HEK293 (cell line): ENCODE measurements at regions not wholly inside any gene's neighbourhood (a gene's known extent, or its start where the extent isn't known, plus 50 kb on each side); places are given as distances from the start of the nearest gene placed in this dataset.

ENCODE experiments used
- CTCF ChIA-PET: fragments of 350-600 bp; formaldehyde crosslinking; extraction: SDS; loops from one replicate; lab custom pipeline; 2021; ENCODE audit warnings: antibody characterized with exemption; lab: Yijun Ruan, JAX
- POLR2A ChIA-PET: fragments of 300-600 bp; formaldehyde crosslinking; extraction: SDS; loops from one replicate; lab custom pipeline; 2020; ENCODE audit warnings: antibody characterized with exemption, inconsistent platforms; lab: Yijun Ruan, JAX
- H3K27ac ChIP-seq: fragments of 200-500 bp; sonication (Bioruptor generic); 2 replicates; pipeline ENCODE4 v1.5.1; 2014; ENCODE audit warnings: low read depth, low read length, control low read depth, inconsistent platforms; ENCODE audit errors: extremely low read depth
- H3K36me3 ChIP-seq, 2 experiments: fragments of 200-500 bp in 1 of 2; sonication (Bioruptor generic) in 1 of 2; 1 replicate in 1 of 2; 2 replicates in 1 of 2; pipeline ENCODE4 v1.5.1; 2014 to 2017; ENCODE audit warnings: inconsistent platforms in 2 of 2, low read length in 2 of 2; ENCODE audit not compliant: control insufficient read depth in 2 of 2, insufficient read depth in 1 of 2
- H3K4me1 ChIP-seq: fragments of 200-500 bp; sonication (Bioruptor generic); 2 replicates; pipeline ENCODE4 v1.5.1; 2014; ENCODE audit warnings: mild to moderate bottlenecking, low read length, inconsistent platforms; ENCODE audit not compliant: control insufficient read depth, insufficient read depth
- H3K4me3 ChIP-seq: 2 replicates; pipeline ENCODE4 v1.5.1; 2011; ENCODE audit warnings: low read depth, mild to moderate bottlenecking, control low read depth, low read length, moderate library complexity
- H3K9me3 ChIP-seq: fragments of 200-500 bp; sonication (Bioruptor generic); 2 replicates; pipeline ENCODE4 v1.5.1; 2014; ENCODE audit warnings: low read depth, low read length, inconsistent platforms; ENCODE audit not compliant: control insufficient read depth, insufficient read depth
- GLI4 ChIP-seq: fragments of 450-650 bp; formaldehyde crosslinking; IDR thresholded peaks from 2 replicates; pipeline ENCODE4 v1.5.1; 2016; ENCODE audit warnings: missing biosample characterization, missing genetic modification characterization
- PRDM2 ChIP-seq: fragments of 450-650 bp; formaldehyde crosslinking; IDR thresholded peaks from 2 replicates; pipeline ENCODE4 v1.5.1; 2016; ENCODE audit warnings: missing biosample characterization, missing genetic modification characterization, borderline replicate concordance
- PRDM4 ChIP-seq: fragments of 450-650 bp; formaldehyde crosslinking; IDR thresholded peaks from 2 replicates; pipeline ENCODE4 v1.5.1; 2017; ENCODE audit warnings: missing biosample characterization, missing genetic modification characterization
- REST ChIP-seq: fragments of 450-650 bp; formaldehyde crosslinking; IDR thresholded peaks from 2 replicates; pipeline ENCODE4 v1.5.1; 2016; ENCODE audit warnings: missing biosample characterization, missing genetic modification characterization
- SETDB1 ChIP-seq: IDR thresholded peaks from one replicate; pipeline ENCODE4 v1.6.1; 2017; ENCODE audit warnings: mild to moderate bottlenecking, low read length, moderate library complexity, mixed read lengths; ENCODE audit not compliant: insufficient read length
- YY1 ChIP-seq: fragments of 450-650 bp; formaldehyde crosslinking; IDR thresholded peaks from 2 replicates; pipeline ENCODE4 v1.5.1; 2018; ENCODE audit warnings: missing biosample characterization, missing genetic modification characterization
- ZBTB17 ChIP-seq: fragments of 450-650 bp; formaldehyde crosslinking; IDR thresholded peaks from 2 replicates; pipeline ENCODE4 v1.5.1; 2016; ENCODE audit warnings: missing biosample characterization, missing genetic modification characterization
- ZBTB21 ChIP-seq: fragments of 450-650 bp; formaldehyde crosslinking; IDR thresholded peaks from 2 replicates; pipeline ENCODE4 v1.5.1; 2017; ENCODE audit warnings: missing biosample characterization, missing genetic modification characterization
- ZNF114 ChIP-seq: fragments of 450-650 bp; formaldehyde crosslinking; IDR thresholded peaks from 2 replicates; pipeline ENCODE4 v1.5.0; 2017; ENCODE audit warnings: missing biosample characterization, missing genetic modification characterization
- ZNF341 ChIP-seq: fragments of 450-650 bp; formaldehyde crosslinking; IDR thresholded peaks from 2 replicates; pipeline ENCODE4; 2016; ENCODE audit warnings: low read depth, missing biosample characterization, missing genetic modification characterization
- ZNF37A ChIP-seq: fragments of 450-650 bp; IDR thresholded peaks from 2 replicates; pipeline ENCODE4 v1.5.1; 2018; ENCODE audit warnings: missing biosample characterization, missing genetic modification characterization
- ZNF394 ChIP-seq: fragments of 450-650 bp; formaldehyde crosslinking; IDR thresholded peaks from 2 replicates; pipeline ENCODE4 v1.5.1; 2016; ENCODE audit warnings: missing biosample characterization, missing genetic modification characterization, mild to moderate bottlenecking, moderate library complexity, borderline replicate concordance
- ZNF558 ChIP-seq: fragments of 450-650 bp; formaldehyde crosslinking; IDR thresholded peaks from 2 replicates; pipeline ENCODE4 v1.5.1; 2016; ENCODE audit warnings: missing biosample characterization, missing genetic modification characterization
- ZNF580 ChIP-seq: fragments of 450-650 bp; formaldehyde crosslinking; IDR thresholded peaks from 2 replicates; pipeline ENCODE4 v1.5.1; 2016; ENCODE audit warnings: missing biosample characterization, missing genetic modification characterization
- ZNF596 ChIP-seq: fragments of 450-650 bp; IDR thresholded peaks from 2 replicates; pipeline ENCODE4 v1.5.0; 2018; ENCODE audit warnings: missing biosample characterization, mild to moderate bottlenecking, missing genetic modification characterization, moderate library complexity
- ZNF600 ChIP-seq: fragments of 450-650 bp; formaldehyde crosslinking; IDR thresholded peaks from 2 replicates; pipeline ENCODE4 v1.5.1; 2016; ENCODE audit warnings: missing biosample characterization, missing genetic modification characterization
- ZNF624 ChIP-seq: fragments of 450-650 bp; formaldehyde crosslinking; IDR thresholded peaks from 2 replicates; pipeline ENCODE4 v1.5.1; 2017; ENCODE audit warnings: missing biosample characterization, missing genetic modification characterization
- ZNF639 ChIP-seq: fragments of 450-650 bp; formaldehyde crosslinking; IDR thresholded peaks from 2 replicates; pipeline ENCODE4 v1.5.1; 2016; ENCODE audit warnings: missing biosample characterization, missing genetic modification characterization
- ZNF658 ChIP-seq: fragments of 450-650 bp; formaldehyde crosslinking; IDR thresholded peaks from 2 replicates; pipeline ENCODE4; 2016; ENCODE audit warnings: missing biosample characterization, missing genetic modification characterization
- ZNF664 ChIP-seq: fragments of 450-650 bp; formaldehyde crosslinking; IDR thresholded peaks from 2 replicates; pipeline ENCODE4 v1.5.1; 2016; ENCODE audit warnings: missing biosample characterization, missing genetic modification characterization
- ZNF707 ChIP-seq: fragments of 450-650 bp; formaldehyde crosslinking; IDR thresholded peaks from 2 replicates; pipeline ENCODE4 v1.5.1; 2016; ENCODE audit warnings: missing biosample characterization, missing genetic modification characterization
- ZNF791 ChIP-seq: fragments of 450-650 bp; formaldehyde crosslinking; IDR thresholded peaks from 2 replicates; pipeline ENCODE4 v1.5.1; 2016; ENCODE audit warnings: missing biosample characterization, missing genetic modification characterization
- ZNF830 ChIP-seq: fragments of 450-650 bp; IDR thresholded peaks from 2 replicates; pipeline ENCODE4 v1.5.0; 2018; ENCODE audit warnings: missing biosample characterization, missing genetic modification characterization, low read depth, mild to moderate bottlenecking, moderate library complexity
- ZSCAN4 ChIP-seq: fragments of 450-650 bp; formaldehyde crosslinking; IDR thresholded peaks from 2 replicates; pipeline ENCODE4 v1.5.1; 2017; ENCODE audit warnings: missing biosample characterization, missing genetic modification characterization

GRCh38 chr4:126168484-126168883, 853.7 kb downstream of the FAT4 start (continued):
- TF ChIP-seq ZNF664 (tag by site-specific recombination) = no peak
- no peak for TF ChIP-seq PRDM4 (tag by site-specific recombination)
- TF ChIP-seq PRDM2 (tag by site-specific recombination) = no peak
- TF ChIP-seq ZNF658 (tag by site-specific recombination) = no peak

GRCh38 chr4:126172126-126172525, 857.4 kb downstream of the FAT4 start:
- Histone ChIP-seq H3K36me3 (no peaks in the 10 kb centered on the region), H3K4me3 (no peak overlapping the region), H3K27ac (no peak overlapping the region), H3K9me3 (no peaks in the 10 kb centered on the region), H3K4me1 (no peaks in the 10 kb centered on the region)
- no peak for TF ChIP-seq ZNF341
- TF ChIP-seq ZSCAN4 (tag by site-specific recombination) = no peak
- TF ChIP-seq ZNF791 (tag by site-specific recombination) = no peak
- no peak for TF ChIP-seq SETDB1
- no peak for TF ChIP-seq ZNF639 (tag by site-specific recombination)
- no peak for TF ChIP-seq ZNF830
- TF ChIP-seq ZNF624 = no peak
- TF ChIP-seq YY1 = no peak
- TF ChIP-seq ZNF114 = no peak
- no peak for TF ChIP-seq ZNF394 (tag by site-specific recombination)
- TF ChIP-seq ZBTB21 (tag by site-specific recombination) = no peak
- TF ChIP-seq ZNF707 = no peak
- no peak for TF ChIP-seq ZBTB17 (tag by site-specific recombination)
- TF ChIP-seq REST (tag by site-specific recombination) = no peak
- no peak for TF ChIP-seq ZNF596 (tag by site-specific recombination)
- no peak for TF ChIP-seq ZNF558 (tag by site-specific recombination)
- TF ChIP-seq ZNF600 (tag by site-specific recombination) = no peak
- TF ChIP-seq GLI4 (tag by site-specific recombination) = no peak
- TF ChIP-seq ZNF37A (tag by site-specific recombination) = no peak
- TF ChIP-seq ZNF580 (tag by site-specific recombination) = no peak
- POLR2A ChIA-PET = no interaction called here
- CTCF ChIA-PET = no interaction called here
